ENCODE measurements at regions not wholly inside any gene's neighbourhood (a gene's known extent, or its start where the extent isn't known, plus 50 kb on each side); places are given as distances from the start of the nearest gene placed in this dataset.

GRCh38 chr17:37856245-37856644 is 68.0 kb upstream of the TBC1D3K start:
- CTCF ChIA-PET: no interaction called here
- Histone ChIP-seq H3K9me3 (ENCODE audit: control insufficient read depth, insufficient read depth, low read depth, low read length) (no peaks in the 10 kb centered on the region), H3K36me3 (ENCODE audit: control insufficient read depth in 2 of 2, insufficient read depth in 1 of 2, low read length in 2 of 2) (no peaks in the 10 kb centered on the region; a peak in 1 of 3 replicates), H3K4me3 (ENCODE audit: low read depth, low read length) (no peak overlapping the region), H3K27ac (ENCODE audit: extremely low read depth, low read depth, low read length) (no peak overlapping the region), H3K4me1 (ENCODE audit: control insufficient read depth, insufficient read depth, low read length) (no peaks in the 10 kb centered on the region)
- TF ChIP-seq EGR2 (tag by site-specific recombination; IDR thresholded peaks at IDR 0.05; ENCODE audit: low read depth) (no peak), ZNF202 (tag by site-specific recombination; IDR thresholded peaks at IDR 0.05; ENCODE audit: borderline replicate concordance) (no peak), ZNF324 (tag by site-specific recombination; IDR thresholded peaks at IDR 0.05) (no peak), ZNF416 (tag by site-specific recombination; IDR thresholded peaks at IDR 0.05) (no peak), ZNF596 (tag by site-specific recombination; IDR thresholded peaks at IDR 0.05) (no peak), ZNF510 (tag by site-specific recombination; IDR thresholded peaks at IDR 0.05; ENCODE audit: insufficient replicate concordance) (no peak), ZNF423 (tag by site-specific recombination; IDR thresholded peaks at IDR 0.05) (no peak)
- TF ChIP-seq, protein P1, sequence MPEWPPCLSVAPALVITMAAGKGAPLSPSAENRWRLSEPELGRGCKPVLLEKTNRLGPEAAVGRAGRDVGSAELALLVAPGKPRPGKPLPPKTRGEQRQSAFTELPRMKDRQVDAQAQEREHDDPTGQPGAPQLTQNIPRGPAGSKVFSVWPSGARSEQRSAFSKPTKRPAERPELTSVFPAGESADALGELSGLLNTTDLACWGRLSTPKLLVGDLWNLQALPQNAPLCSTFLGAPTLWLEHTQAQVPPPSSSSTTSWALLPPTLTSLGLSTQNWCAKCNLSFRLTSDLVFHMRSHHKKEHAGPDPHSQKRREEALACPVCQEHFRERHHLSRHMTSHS (tag by site-specific recombination; IDR thresholded peaks at IDR 0.05): no peak
- TF ChIP-seq, protein P2, sequence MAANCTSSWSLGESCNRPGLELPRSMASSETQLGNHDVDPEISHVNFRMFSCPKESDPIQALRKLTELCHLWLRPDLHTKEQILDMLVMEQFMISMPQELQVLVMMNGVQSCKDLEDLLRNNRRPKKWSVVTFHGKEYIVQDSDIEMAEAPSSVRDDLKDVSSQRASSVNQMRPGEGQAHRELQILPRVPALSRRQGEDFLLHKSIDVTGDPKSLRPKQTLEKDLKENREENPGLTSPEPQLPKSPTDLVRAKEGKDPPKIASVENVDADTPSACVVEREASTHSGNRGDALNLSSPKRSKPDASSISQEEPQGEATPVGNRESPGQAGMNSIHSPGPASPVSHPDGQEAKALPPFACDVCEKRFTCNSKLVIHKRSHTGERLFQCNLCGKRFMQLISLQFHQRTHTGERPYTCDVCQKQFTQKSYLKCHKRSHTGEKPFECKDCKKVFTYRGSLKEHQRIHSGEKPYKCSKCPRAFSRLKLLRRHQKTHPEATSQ (tag by site-specific recombination; IDR thresholded peaks at IDR 0.05): no peak
- POLR2A ChIA-PET: no interaction called here

DNA sequence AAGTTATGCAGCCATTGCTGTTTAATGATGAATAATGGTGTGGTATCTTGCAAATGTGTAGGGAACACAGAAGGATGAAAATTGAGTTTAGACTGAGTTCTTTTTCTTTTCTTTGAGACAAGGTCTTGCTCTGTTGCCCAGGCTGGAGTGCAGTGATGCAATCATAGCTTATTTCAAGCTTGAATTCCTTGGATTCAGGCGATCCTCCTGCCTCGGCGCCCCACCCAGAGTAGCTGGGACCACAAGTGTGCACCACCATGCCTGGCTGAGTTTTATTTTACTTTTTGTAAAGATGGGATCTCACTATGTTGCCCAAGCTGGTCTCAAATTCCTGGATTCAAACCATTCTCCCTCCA is 74.6 kb upstream of the TBC1D3K start:
- Histone ChIP-seq H3K4me1 (ENCODE audit: control insufficient read depth, insufficient read depth, low read length) (no peaks in the 10 kb centered on the region), H3K36me3 (ENCODE audit: control insufficient read depth in 2 of 2, insufficient read depth in 1 of 2, low read length in 2 of 2) (no peaks in the 10 kb centered on the region; a peak in 1 of 3 replicates), H3K27ac (ENCODE audit: extremely low read depth, low read depth, low read length) (no peak overlapping the region), H3K9me3 (ENCODE audit: control insufficient read depth, insufficient read depth, low read depth, low read length) (no peaks in the 10 kb centered on the region), H3K4me3 (ENCODE audit: low read depth, low read length) (no peak overlapping the region)
- ChIA-PET CTCF (interaction anchor here (0.5 to 0.6 kb wide), 2 partner anchors 387 to 474 kb away, joined by 4 to 5 read pairs; partner anchors contain the start of gene C17orf78), POLR2A (no interaction called here)
- TF ChIP-seq, protein P3, sequence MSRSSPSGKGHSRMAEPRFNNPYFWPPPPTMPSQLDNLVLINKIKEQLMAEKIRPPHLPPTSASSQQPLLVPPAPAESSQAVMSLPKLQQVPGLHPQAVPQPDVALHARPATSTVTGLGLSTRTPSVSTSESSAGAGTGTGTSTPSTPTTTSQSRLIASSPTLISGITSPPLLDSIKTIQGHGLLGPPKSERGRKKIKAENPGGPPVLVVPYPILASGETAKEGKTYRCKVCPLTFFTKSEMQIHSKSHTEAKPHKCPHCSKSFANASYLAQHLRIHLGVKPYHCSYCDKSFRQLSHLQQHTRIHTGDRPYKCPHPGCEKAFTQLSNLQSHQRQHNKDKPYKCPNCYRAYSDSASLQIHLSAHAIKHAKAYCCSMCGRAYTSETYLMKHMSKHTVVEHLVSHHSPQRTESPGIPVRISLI (tag by site-specific recombination; IDR thresholded peaks at IDR 0.05): 0 out of 2 replicates have a peak, but pooled peaks have one; percentile 10
- TF ChIP-seq ZNF223 (tag by site-specific recombination; IDR thresholded peaks at IDR 0.05) (no peak), ZNF660 (tag by site-specific recombination; IDR thresholded peaks at IDR 0.05) (no peak), SETDB1 (IDR thresholded peaks at IDR 0.05; ENCODE audit: insufficient read length, low read length) (peak; percentile 23), ZNF335 (tag by site-specific recombination; conservative IDR thresholded peaks at IDR 0.05) (0 out of 2 replicates have a peak, but pooled peaks have one; percentile 5), ZNF830 (tag by site-specific recombination; IDR thresholded peaks at IDR 0.05; ENCODE audit: low read depth) (no peak), MZF1 (tag by site-specific recombination; IDR thresholded peaks at IDR 0.05; ENCODE audit: borderline replicate concordance) (no peak), ZNF121 (tag by site-specific recombination; IDR thresholded peaks at IDR 0.05) (peak; percentile 66), MEIS1 (CRISPR knock-in tag; IDR thresholded peaks at IDR 0.05; ENCODE audit: borderline replicate concordance) (no peak), KLF7 (tag by site-specific recombination; IDR thresholded peaks at IDR 0.05; ENCODE audit: borderline replicate concordance) (no peak), ZNF366 (tag by site-specific recombination; conservative IDR thresholded peaks at IDR 0.05) (0 out of 2 replicates have a peak, but pooled peaks have one; percentile 35)
- TF ChIP-seq, protein P2 (tag by site-specific recombination; IDR thresholded peaks at IDR 0.05): no peak
- TF ChIP-seq, protein P4, sequence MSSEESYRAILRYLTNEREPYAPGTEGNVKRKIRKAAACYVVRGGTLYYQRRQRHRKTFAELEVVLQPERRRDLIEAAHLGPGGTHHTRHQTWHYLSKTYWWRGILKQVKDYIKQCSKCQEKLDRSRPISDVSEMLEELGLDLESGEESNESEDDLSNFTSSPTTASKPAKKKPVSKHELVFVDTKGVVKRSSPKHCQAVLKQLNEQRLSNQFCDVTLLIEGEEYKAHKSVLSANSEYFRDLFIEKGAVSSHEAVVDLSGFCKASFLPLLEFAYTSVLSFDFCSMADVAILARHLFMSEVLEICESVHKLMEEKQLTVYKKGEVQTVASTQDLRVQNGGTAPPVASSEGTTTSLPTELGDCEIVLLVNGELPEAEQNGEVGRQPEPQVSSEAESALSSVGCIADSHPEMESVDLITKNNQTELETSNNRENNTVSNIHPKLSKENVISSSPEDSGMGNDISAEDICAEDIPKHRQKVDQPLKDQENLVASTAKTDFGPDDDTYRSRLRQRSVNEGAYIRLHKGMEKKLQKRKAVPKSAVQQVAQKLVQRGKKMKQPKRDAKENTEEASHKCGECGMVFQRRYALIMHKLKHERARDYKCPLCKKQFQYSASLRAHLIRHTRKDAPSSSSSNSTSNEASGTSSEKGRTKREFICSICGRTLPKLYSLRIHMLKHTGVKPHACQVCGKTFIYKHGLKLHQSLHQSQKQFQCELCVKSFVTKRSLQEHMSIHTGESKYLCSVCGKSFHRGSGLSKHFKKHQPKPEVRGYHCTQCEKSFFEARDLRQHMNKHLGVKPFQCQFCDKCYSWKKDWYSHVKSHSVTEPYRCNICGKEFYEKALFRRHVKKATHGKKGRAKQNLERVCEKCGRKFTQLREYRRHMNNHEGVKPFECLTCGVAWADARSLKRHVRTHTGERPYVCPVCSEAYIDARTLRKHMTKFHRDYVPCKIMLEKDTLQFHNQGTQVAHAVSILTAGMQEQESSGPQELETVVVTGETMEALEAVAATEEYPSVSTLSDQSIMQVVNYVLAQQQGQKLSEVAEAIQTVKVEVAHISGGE (tag by site-specific recombination; conservative IDR thresholded peaks at IDR 0.05; ENCODE audit: low read depth): no peak
